SK-N-SH (cell line): ENCODE measurements at regions not wholly inside any gene's neighbourhood (a gene's known extent, or its start where the extent isn't known, plus 50 kb on each side); places are given as distances from the start of the nearest gene placed in this dataset.

ENCODE experiments used
- CTCF ChIA-PET: fragments of 300-600, 350-600 bp; formaldehyde crosslinking; extraction: SDS; loops from one replicate; lab custom pipeline; 2021; lab: Yijun Ruan, JAX
- POLR2A ChIA-PET: fragments of 350-600 bp; sonication (Branson Sonifier 250); formaldehyde crosslinking; extraction: SDS; loops from one replicate; lab custom pipeline; 2020; ENCODE audit warnings: antibody characterized with exemption, inconsistent platforms; lab: Yijun Ruan, JAX
- DNase-seq: peaks from one replicate; pipeline ENCODE4 v3.0.0; 2012
- H2AFZ ChIP-seq: fragments of 200-600 bp; sonication (generic); 2 replicates; pipeline ENCODE4 v1.8.1; 2016; ENCODE audit warnings: antibody characterized with exemption, mild to moderate bottlenecking, low read depth
- H3F3A ChIP-seq: fragments of 200-600 bp; sonication (generic); replicated peaks from 2 replicates; pipeline ENCODE3; 2016; ENCODE audit warnings: antibody characterized with exemption, mild to moderate bottlenecking; ENCODE audit not compliant: insufficient read depth
- H3K27ac ChIP-seq, 2 experiments: fragments of 200-500 bp in 1 of 2; fragments of 200-600 bp in 1 of 2; sonication (Bioruptor generic) in 1 of 2; sonication (generic), shearing (Covaris generic) in 1 of 2; 2 replicates each; pipeline versions ENCODE4 v1.5.1 to v1.6.1; 2014 to 2016; ENCODE audit warnings: low read depth in 2 of 2, inconsistent platforms in 1 of 2, low read length in 1 of 2, mild to moderate bottlenecking in 1 of 2, mixed read lengths in 1 of 2
- H3K27me3 ChIP-seq: fragments of 200-600 bp; sonication (generic), shearing (Covaris generic); 2 replicates; pipeline ENCODE4 v1.6.1; 2016; ENCODE audit warnings: mixed run types; ENCODE audit not compliant: insufficient read depth
- H3K36me3 ChIP-seq, 2 experiments: fragments of 200-500 bp in 1 of 2; fragments of 200-600 bp in 1 of 2; sonication (Bioruptor generic) in 1 of 2; sonication (generic) in 1 of 2; replicated peaks in 1 of 2; 2 replicates each; pipeline versions ENCODE3 to v1.5.1; 2014 to 2016; ENCODE audit warnings: low read length in 1 of 2, mild to moderate bottlenecking in 1 of 2; ENCODE audit not compliant: insufficient read depth in 2 of 2, control insufficient read depth in 1 of 2
- H3K4me1 ChIP-seq, 2 experiments: fragments of 200-500 bp in 1 of 2; fragments of 200-600 bp in 1 of 2; sonication (Bioruptor generic) in 1 of 2; sonication (generic), shearing (Covaris generic) in 1 of 2; 2 replicates each; pipeline versions ENCODE4 v1.5.1 to v1.6.1; 2014 to 2016; ENCODE audit warnings: low read depth in 1 of 2, low read length in 1 of 2, mixed run types in 1 of 2; ENCODE audit not compliant: insufficient read depth in 2 of 2, control insufficient read depth in 1 of 2
- H3K4me2 ChIP-seq: fragments of 200-600 bp; sonication (generic), shearing (Covaris generic); 2 replicates; pipeline ENCODE4 v1.6.1; 2017; ENCODE audit warnings: mixed run types
- H3K4me3 ChIP-seq, 2 experiments: fragments of 200-500 bp in 1 of 2; fragments of 200-600 bp in 1 of 2; sonication (Bioruptor generic) in 1 of 2; sonication (generic), shearing (Covaris generic) in 1 of 2; 2 replicates each; pipeline versions ENCODE4 v1.5.1 to v1.8.1; 2014 to 2016; ENCODE audit warnings: low read depth in 2 of 2, inconsistent platforms in 1 of 2, low read length in 1 of 2, mild to moderate bottlenecking in 1 of 2, mixed read lengths in 1 of 2, moderate library complexity in 1 of 2
- H3K79me2 ChIP-seq: fragments of 200-600 bp; sonication (generic); 2 replicates; pipeline ENCODE4 v1.8.1; 2017; ENCODE audit warnings: mild to moderate bottlenecking; ENCODE audit not compliant: insufficient read depth
- H3K9ac ChIP-seq: fragments of 200-600 bp; sonication (generic); 2 replicates; pipeline ENCODE4 v1.6.1; 2017; ENCODE audit warnings: mixed run types
- H3K9me2 ChIP-seq: fragments of 200-600 bp; sonication (generic); 2 replicates; pipeline ENCODE4 v1.6.1; 2017; ENCODE audit warnings: mixed run types
- H3K9me3 ChIP-seq: fragments of 200-600 bp; sonication (generic); 2 replicates; pipeline ENCODE4 v1.6.1; 2017; ENCODE audit warnings: mixed run types, mild to moderate bottlenecking, moderate library complexity
- H4K20me1 ChIP-seq: fragments of 200-600 bp; sonication (generic); 2 replicates; pipeline ENCODE4 v1.6.1; 2017; ENCODE audit warnings: mild to moderate bottlenecking, mixed run types; ENCODE audit not compliant: insufficient read depth
- CHD2 ChIP-seq: fragments of 150-350 bp; IDR thresholded peaks from 2 replicates; pipeline ENCODE4 v1.6.1; 2018; ENCODE audit warnings: low read length; ENCODE audit not compliant: partially characterized antibody
- CTCF ChIP-seq: fragments of 200-600 bp; sonication (generic); IDR thresholded peaks from 2 replicates; pipeline ENCODE4 v1.6.1; 2017; ENCODE audit warnings: antibody characterized with exemption, mild to moderate bottlenecking, moderate library complexity
- ELF1 ChIP-seq: IDR thresholded peaks from 2 replicates; pipeline ENCODE4 v1.4.0; 2012
- EP300 ChIP-seq, 2 experiments: IDR thresholded peaks; 2 replicates each; pipeline versions ENCODE4 v1.4.0 to v1.6.1; 2012; ENCODE audit warnings: borderline replicate concordance in 1 of 2, low read depth in 1 of 2, low read length in 1 of 2
- EZH2phosphoT487 ChIP-seq: fragments of 200-600 bp; sonication (generic); IDR thresholded peaks from 2 replicates; pipeline ENCODE4 v1.6.1; 2017; ENCODE audit warnings: low read depth, mixed run types, mild to moderate bottlenecking, antibody characterized with exemption, moderate library complexity, borderline replicate concordance
- FOSL2 ChIP-seq: IDR thresholded peaks from 2 replicates; pipeline ENCODE4 v1.4.0; 2012; ENCODE audit warnings: low read depth, mild to moderate bottlenecking, moderate library complexity, borderline replicate concordance
- FOXJ3 ChIP-seq: sonication (generic); formaldehyde crosslinking; IDR thresholded peaks from 2 replicates; pipeline ENCODE4 v1.5.1; 2020; ENCODE audit warnings: mild to moderate bottlenecking, missing genetic modification reagents
- GABPA ChIP-seq: IDR thresholded peaks from 2 replicates; pipeline ENCODE4 v1.4.0; 2012; ENCODE audit warnings: low read depth, mild to moderate bottlenecking
- NFIC ChIP-seq: IDR thresholded peaks from 2 replicates; pipeline ENCODE4 v1.4.0; 2012; ENCODE audit warnings: borderline replicate concordance
- NRF1 ChIP-seq: IDR thresholded peaks from 2 replicates; pipeline ENCODE4 v1.6.1; 2012; ENCODE audit warnings: low read depth, mild to moderate bottlenecking, low read length
- RAD21 ChIP-seq: IDR thresholded peaks from 2 replicates; pipeline ENCODE4 v1.6.1; 2012; ENCODE audit warnings: mild to moderate bottlenecking, low read length
- RCOR1 ChIP-seq: fragments of 150-350 bp; IDR thresholded peaks from 2 replicates; pipeline ENCODE4 v1.6.1; 2017; ENCODE audit warnings: antibody characterized with exemption, low read length
- RFX5 ChIP-seq: IDR thresholded peaks from 2 replicates; pipeline ENCODE4 v1.6.1; 2012; ENCODE audit warnings: mild to moderate bottlenecking, improper control_type of control experiment, low read length
- SMC3 ChIP-seq: IDR thresholded peaks from 2 replicates; pipeline ENCODE4 v1.6.1; 2012; ENCODE audit warnings: low read depth, low read length, improper control_type of control experiment
- TAF1 ChIP-seq: IDR thresholded peaks from 2 replicates; pipeline ENCODE4 v1.6.1; 2012; ENCODE audit warnings: low read depth, mild to moderate bottlenecking, low read length, moderate library complexity, borderline replicate concordance
- TCF12 ChIP-seq: IDR thresholded peaks from 2 replicates; pipeline ENCODE4 v1.4.0; 2012
- TEAD4 ChIP-seq: IDR thresholded peaks from 2 replicates; pipeline ENCODE4 v1.4.0; 2012; ENCODE audit warnings: mild to moderate bottlenecking, borderline replicate concordance; ENCODE audit not compliant: insufficient read depth
- ZBTB33 ChIP-seq: IDR thresholded peaks from 2 replicates; pipeline ENCODE4 v1.4.0; 2012; ENCODE audit warnings: low read depth, borderline replicate concordance
- WGBS: methylation state at CpG from one replicate; pipeline ENCODE4 v1.1.6; 2017; ENCODE audit warnings: low lambda C conversion rate; 5-methylcytosine and 5-hydroxymethylcytosine counted together
- TF ChIP-seq, protein P1 (sequence below): IDR thresholded peaks from 2 replicates; pipeline ENCODE4 v1.4.0; 2012; ENCODE audit warnings: low read depth, borderline replicate concordance

GRCh38 chr2:122542236-122542635 lies 786.8 kb downstream of the TSN start:
- Histone ChIP-seq H3K36me3 (no peaks in the 10 kb centered on the region), H3K4me3 (no peak overlapping the region), H3K9ac (no peak overlapping the region), H3F3A (no peaks in the 10 kb centered on the region), H3K9me2 (no peaks in the 10 kb centered on the region; the same call in 1 of the 2 replicates), H3K9me3 (no peaks in the 10 kb centered on the region), H3K27me3 (no peaks in the 10 kb centered on the region), H4K20me1 (no peaks in the 10 kb centered on the region), H2AFZ (no peak overlapping the region), H3K27ac (no peak overlapping the region), H3K4me1 (no peaks in the 10 kb centered on the region), H3K4me2 (no peak overlapping the region), H3K79me2 (no peaks in the 10 kb centered on the region)
- WGBS, result 19% methylated on average over 6 of the region's 6 CpGs
- ChIA-PET CTCF (no interaction called here), POLR2A (no interaction called here)
- no peak for DNase-seq
- TF ChIP-seq SMC3, result no peak
- no peak for TF ChIP-seq ZBTB33
- no peak for TF ChIP-seq TEAD4
- no peak for TF ChIP-seq ELF1
- TF ChIP-seq FOSL2, result no peak
- no peak for TF ChIP-seq EP300 (IDR thresholded peaks at IDR 0.05; ENCODE audit: borderline replicate concordance in 1 of 2, low read depth in 1 of 2, low read length in 1 of 2)
- TF ChIP-seq CHD2, result no peak
- TF ChIP-seq RAD21, result no peak
- TF ChIP-seq NFIC, result no peak
- TF ChIP-seq CTCF, result no peak
- no peak for TF ChIP-seq NRF1
- TF ChIP-seq, protein P1, sequence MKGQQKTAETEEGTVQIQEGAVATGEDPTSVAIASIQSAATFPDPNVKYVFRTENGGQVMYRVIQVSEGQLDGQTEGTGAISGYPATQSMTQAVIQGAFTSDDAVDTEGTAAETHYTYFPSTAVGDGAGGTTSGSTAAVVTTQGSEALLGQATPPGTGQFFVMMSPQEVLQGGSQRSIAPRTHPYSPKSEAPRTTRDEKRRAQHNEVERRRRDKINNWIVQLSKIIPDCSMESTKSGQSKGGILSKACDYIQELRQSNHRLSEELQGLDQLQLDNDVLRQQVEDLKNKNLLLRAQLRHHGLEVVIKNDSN, result no peak
- no peak for TF ChIP-seq TCF12
- no peak for TF ChIP-seq FOXJ3 (CRISPR knock-in tag)
- no peak for TF ChIP-seq RFX5
- no peak for TF ChIP-seq TAF1
- TF ChIP-seq EZH2phosphoT487, result no peak
- no peak for TF ChIP-seq RCOR1
- TF ChIP-seq GABPA, result no peak
